Ovary (tissue), 7 donors: ENCODE measurements at regions not wholly inside any gene's neighbourhood (a gene's known extent, or its start where the extent isn't known, plus 50 kb on each side); places are given as distances from the start of the nearest gene placed in this dataset.

Experiments used
- DNase-seq, 5 donors: peaks; one replicate each; pipeline ENCODE4 v3.0.0-alpha.2; 2019 to 2020
- H3K27ac ChIP-seq, 2 donors: fragments of 200-600 bp; one replicate each; pipeline versions ENCODE4 v1.5.1 to v1.8.0; 2019 to 2022
- H3K27me3 ChIP-seq: fragments of 200-600 bp; one replicate; pipeline ENCODE4 v1.8.0; 2022
- H3K36me3 ChIP-seq: fragments of 200-600 bp; sonication (generic); one replicate; pipeline ENCODE4 v1.5.1; 2019
- H3K4me1 ChIP-seq: one replicate; pipeline ENCODE4 v1.8.1; 2013; ENCODE audit warnings: mild to moderate bottlenecking, moderate library complexity; ENCODE audit not compliant: insufficient read depth
- H3K4me3 ChIP-seq: fragments of 200-600 bp; sonication (generic); one replicate; pipeline ENCODE4 v1.5.1; 2017
- H3K9me3 ChIP-seq, 2 donors: fragments of 200-600 bp in 1 of 2; sonication (generic) in 1 of 2; one replicate each; pipeline versions ENCODE4 v1.5.1 to v1.8.1; 2013 to 2019; ENCODE audit warnings: mild to moderate bottlenecking in 1 of 2, moderate library complexity in 1 of 2
- CTCF ChIP-seq, 3 donors: fragments of 450-650 bp in 2 of 3; fragments of 200-600 bp in 1 of 3; IDR thresholded peaks; one replicate each; pipeline versions ENCODE4 v1.5.1 to v1.8.0; 2016 to 2022; ENCODE audit warnings: antibody characterized with exemption in 3 of 3, mild to moderate bottlenecking in 1 of 3
- EP300 ChIP-seq: sonication (generic); formaldehyde crosslinking; IDR thresholded peaks from one replicate; pipeline ENCODE4 v1.6.1; 2017; ENCODE audit warnings: antibody characterized with exemption
- POLR2A ChIP-seq: fragments of 450-650 bp; IDR thresholded peaks from one replicate; pipeline ENCODE4 v1.6.1; 2017; ENCODE audit warnings: antibody characterized with exemption, mild to moderate bottlenecking, moderate library complexity
- WGBS, 3 donors: extraction: QIAGEN DNeasy Blood & Tissue Kit in 1 of 3; methylation state at CpG; one replicate each; pipeline versions ENCODE4 v1.1.5 to v1.1.7; 2013 to 2017; 5-methylcytosine and 5-hydroxymethylcytosine counted together
- intact Hi-C, 4 donors: fragments of 100-400 bp; cut with DNase I; formaldehyde crosslinking; loops; one replicate each; pipeline versions ENCODE4 v1.11.0 to v1.15.1; 2022 to 2023
- donor health status: DM: no; HTN: no; CAD: no; lungs with moderate emphysema.
- donor health status: DM: no; HTN: no; CAD: no.
- donor health status: Bipolar disorder and iron deficiency.
- donor health status: DM: no; HTN: no; CAD: no.
- donor health status: DM: yes; HTN: yes; CAD: no.

- TF ChIP-seq EP300 (no peak), CTCF (IDR thresholded peaks at IDR 0.05) (no peak), POLR2A (no peak)
- 76 to 81% (median 78%) methylated on average over 1 of the region's 1 CpG for WGBS, 3 donors
- Histone ChIP-seq H3K9me3 (no peaks in the 10 kb centered on the region), H3K4me3 (no peak overlapping the region), H3K27ac (no peak overlapping the region), H3K27me3 (no peaks in the 10 kb centered on the region), H3K36me3 (no peaks in the 10 kb centered on the region), H3K4me1 (peaks cover 2% of the 10 kb centered on the region)
- DNase-seq: no peak
- intact Hi-C loops: no loop called here
These were observed 83.4 kb downstream of the ZNF365 start for GRCh38 chr10:62457598-62457997.

- H3K27ac ChIP-seq: no peak overlapping the region
- intact Hi-C loops: no loop called here
- TF ChIP-seq EP300: no peak
- no peak for TF ChIP-seq CTCF (IDR thresholded peaks at IDR 0.05)
- TF ChIP-seq POLR2A: no peak
- no peak overlapping the region for H3K4me3 ChIP-seq
- no peak for DNase-seq
- H3K9me3 ChIP-seq: no peaks in the 10 kb centered on the region
- H3K4me1 ChIP-seq: peaks cover 2% of the 10 kb centered on the region
- 8 to 21% (median 17%) methylated on average over 1 of the region's 1 CpG for WGBS, 3 donors
- no peaks in the 10 kb centered on the region for H3K27me3 ChIP-seq
- H3K36me3 ChIP-seq: no peaks in the 10 kb centered on the region
These were observed 84.9 kb downstream of the ZNF365 start for GRCh38 chr10:62459072-62459471.

- peaks cover 2% of the 10 kb centered on the region for H3K4me1 ChIP-seq
- no peak for DNase-seq
- 97% methylated on average over 3 of the region's 3 CpGs for WGBS, 3 donors
- H3K4me3 ChIP-seq: no peak overlapping the region
- H3K36me3 ChIP-seq: no peaks in the 10 kb centered on the region
- no peak for TF ChIP-seq EP300
- TF ChIP-seq CTCF (IDR thresholded peaks at IDR 0.05): no peak
- TF ChIP-seq POLR2A: no peak
- intact Hi-C loops: no loop called here
- H3K27me3 ChIP-seq: no peaks in the 10 kb centered on the region
- H3K9me3 ChIP-seq: no peaks in the 10 kb centered on the region
- no peak overlapping the region for H3K27ac ChIP-seq
These were observed 85.3 kb downstream of the ZNF365 start for GRCh38 chr10:62459500-62459899.

GRCh38 chr10:62460393-62460792 lies 86.2 kb downstream of the ZNF365 start:
- Histone ChIP-seq H3K4me1 (peaks cover 2% of the 10 kb centered on the region), H3K27ac (no peak overlapping the region), H3K4me3 (no peak overlapping the region), H3K27me3 (no peaks in the 10 kb centered on the region), H3K9me3 (no peaks in the 10 kb centered on the region), H3K36me3 (no peaks in the 10 kb centered on the region)
- no peak for DNase-seq
- intact Hi-C loops: no loop called here
- no peak for TF ChIP-seq EP300
- WGBS, 3 donors: 92 to 98% (median 95%) methylated on average over 2 of the region's 2 CpGs

- TF ChIP-seq POLR2A (no peak), CTCF (IDR thresholded peaks at IDR 0.05) (no peak), EP300 (no peak)
- Histone ChIP-seq H3K36me3 (no peaks in the 10 kb centered on the region), H3K9me3 (no peaks in the 10 kb centered on the region), H3K4me3 (no peak overlapping the region), H3K27ac (no peak overlapping the region), H3K27me3 (no peaks in the 10 kb centered on the region), H3K4me1 (peaks cover 2% of the 10 kb centered on the region)
- intact Hi-C loops: no loop called here
- no peak for DNase-seq
- WGBS, 3 donors: 33 to 53% (median 45%) methylated on average over 8 of the region's 8 CpGs
These were observed 87.0 kb downstream of the ZNF365 start for GRCh38 chr10:62461120-62461519.
